ENCODE measurements at regions not wholly inside any gene's neighbourhood (a gene's known extent, or its start where the extent isn't known, plus 50 kb on each side); places are given as distances from the start of the nearest gene placed in this dataset.

DNA sequence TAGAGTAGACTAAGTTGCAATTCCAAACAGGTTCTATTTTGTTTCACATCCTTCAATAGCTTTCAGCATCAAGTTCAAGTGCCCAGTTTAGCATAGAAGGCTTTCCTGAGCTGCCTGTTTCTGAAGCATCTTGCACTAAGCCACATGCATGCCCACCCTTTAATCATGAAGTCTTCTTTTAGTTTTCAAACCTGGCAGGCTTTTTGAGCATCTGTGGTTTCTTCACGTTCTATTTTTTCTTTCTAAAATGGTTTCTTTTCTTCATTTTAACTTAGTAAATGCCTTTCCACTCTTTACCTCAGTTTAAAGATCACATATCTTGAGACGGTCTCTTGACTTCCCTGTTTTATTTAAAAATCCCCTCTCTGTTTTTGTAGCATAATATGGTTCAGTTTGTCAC, 360.1 kb downstream of the MAN2A1 start:
- no peak overlapping the region for H3K27ac ChIP-seq
- H3K4me3 ChIP-seq, result no peak overlapping the region
- DNase-seq (ENCODE audit: extremely low spot score in 2 of 2), result no peak
- intact Hi-C loops (cut with DNase I), result no loop called here
- H3K27me3 ChIP-seq, result no peaks in the 10 kb centered on the region
- TF ChIP-seq, protein P1, sequence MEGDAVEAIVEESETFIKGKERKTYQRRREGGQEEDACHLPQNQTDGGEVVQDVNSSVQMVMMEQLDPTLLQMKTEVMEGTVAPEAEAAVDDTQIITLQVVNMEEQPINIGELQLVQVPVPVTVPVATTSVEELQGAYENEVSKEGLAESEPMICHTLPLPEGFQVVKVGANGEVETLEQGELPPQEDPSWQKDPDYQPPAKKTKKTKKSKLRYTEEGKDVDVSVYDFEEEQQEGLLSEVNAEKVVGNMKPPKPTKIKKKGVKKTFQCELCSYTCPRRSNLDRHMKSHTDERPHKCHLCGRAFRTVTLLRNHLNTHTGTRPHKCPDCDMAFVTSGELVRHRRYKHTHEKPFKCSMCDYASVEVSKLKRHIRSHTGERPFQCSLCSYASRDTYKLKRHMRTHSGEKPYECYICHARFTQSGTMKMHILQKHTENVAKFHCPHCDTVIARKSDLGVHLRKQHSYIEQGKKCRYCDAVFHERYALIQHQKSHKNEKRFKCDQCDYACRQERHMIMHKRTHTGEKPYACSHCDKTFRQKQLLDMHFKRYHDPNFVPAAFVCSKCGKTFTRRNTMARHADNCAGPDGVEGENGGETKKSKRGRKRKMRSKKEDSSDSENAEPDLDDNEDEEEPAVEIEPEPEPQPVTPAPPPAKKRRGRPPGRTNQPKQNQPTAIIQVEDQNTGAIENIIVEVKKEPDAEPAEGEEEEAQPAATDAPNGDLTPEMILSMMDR (IDR thresholded peaks at IDR 0.05), result no peak
- no peak for TF ChIP-seq POLR2AphosphoS5 (IDR thresholded peaks at IDR 0.05; ENCODE audit: insufficient read depth in 1 of 2, low read depth in 1 of 2)
- no peak for TF ChIP-seq POLR2A (IDR thresholded peaks at IDR 0.05)
- H3K4me1 ChIP-seq, result no peaks in the 10 kb centered on the region
- H3K9me3 ChIP-seq, result no peaks in the 10 kb centered on the region
- no peaks in the 10 kb centered on the region for H3K36me3 ChIP-seq

DNA sequence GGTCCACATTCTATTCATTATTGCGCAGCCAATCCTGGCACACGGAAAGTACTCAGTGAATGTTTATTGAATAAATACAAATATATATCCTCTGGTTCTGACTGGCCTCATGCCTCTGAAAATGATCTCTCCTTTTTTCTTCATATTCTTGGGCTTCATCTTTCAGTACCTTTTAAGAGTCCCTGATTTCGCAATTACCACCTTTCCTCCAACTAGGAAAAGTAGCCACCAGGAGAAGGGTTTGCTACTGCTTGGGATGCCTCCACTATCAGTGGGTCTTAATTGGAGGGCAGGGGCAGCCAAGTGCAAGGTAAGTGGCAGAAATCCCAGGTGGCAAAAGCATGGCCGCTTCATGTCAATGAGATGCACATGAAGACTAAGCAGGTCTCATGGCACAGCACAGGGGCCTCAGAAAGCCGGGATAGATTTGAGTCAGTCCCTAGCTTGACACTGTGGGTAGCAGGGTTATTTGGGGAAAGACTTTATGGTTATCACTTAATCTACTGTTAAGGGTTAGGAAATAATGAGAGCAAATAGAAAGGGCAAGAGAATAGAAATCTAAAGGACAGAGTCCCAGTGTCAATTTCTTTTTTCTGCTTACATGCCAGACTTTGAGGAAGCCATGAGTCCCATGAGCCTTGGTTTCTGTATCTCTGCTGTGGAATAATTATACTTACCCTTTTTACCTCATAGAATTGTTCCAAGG, 361.1 kb downstream of the MAN2A1 start:
- intact Hi-C loops (cut with DNase I), result no loop called here
- no peak for DNase-seq (ENCODE audit: extremely low spot score in 2 of 2)
- TF ChIP-seq, protein P1 (IDR thresholded peaks at IDR 0.05), result no peak
- TF ChIP-seq POLR2AphosphoS5 (IDR thresholded peaks at IDR 0.05; ENCODE audit: insufficient read depth in 1 of 2, low read depth in 1 of 2) (no peak), POLR2A (IDR thresholded peaks at IDR 0.05) (no peak)

DNA sequence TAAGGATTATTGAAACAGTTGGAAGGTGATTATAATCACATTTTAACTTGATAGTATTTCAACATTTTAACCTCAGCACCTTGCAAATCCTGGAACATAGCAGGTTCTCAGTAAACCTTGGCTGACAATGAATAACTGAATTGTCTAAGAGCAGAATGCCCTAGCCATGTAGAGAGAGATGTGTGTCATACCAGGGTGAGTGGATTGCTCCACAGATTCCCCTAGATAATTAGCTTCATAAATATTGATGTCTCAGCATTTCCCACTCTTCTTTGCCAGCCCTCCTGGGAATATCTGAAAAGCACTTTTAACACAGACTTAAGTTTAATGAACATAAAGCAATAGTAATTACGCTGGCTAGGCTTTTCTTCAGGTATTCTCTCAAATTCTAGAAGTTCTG, 363.5 kb downstream of the MAN2A1 start:
- Histone ChIP-seq H3K36me3 (no peaks in the 10 kb centered on the region), H3K27me3 (no peaks in the 10 kb centered on the region), H3K27ac (no peak overlapping the region), H3K4me3 (no peak overlapping the region), H3K4me1 (no peaks in the 10 kb centered on the region), H3K9me3 (no peaks in the 10 kb centered on the region)
- TF ChIP-seq, protein P1 (IDR thresholded peaks at IDR 0.05), result no peak
- TF ChIP-seq POLR2AphosphoS5 (IDR thresholded peaks at IDR 0.05; ENCODE audit: insufficient read depth in 1 of 2, low read depth in 1 of 2), result no peak
- TF ChIP-seq POLR2A (IDR thresholded peaks at IDR 0.05), result no peak
- intact Hi-C loops (cut with DNase I), result no loop called here
- no peak for DNase-seq (ENCODE audit: extremely low spot score in 2 of 2)

More for the DNA sequence above, 361.1 kb downstream of the MAN2A1 start:
- no peaks in the 10 kb centered on the region for H3K9me3 ChIP-seq
- H3K27me3 ChIP-seq, result no peaks in the 10 kb centered on the region
- no peaks in the 10 kb centered on the region for H3K36me3 ChIP-seq
- no peak overlapping the region for H3K27ac ChIP-seq
- H3K4me1 ChIP-seq, result no peaks in the 10 kb centered on the region
- H3K4me3 ChIP-seq, result no peak overlapping the region

DNA sequence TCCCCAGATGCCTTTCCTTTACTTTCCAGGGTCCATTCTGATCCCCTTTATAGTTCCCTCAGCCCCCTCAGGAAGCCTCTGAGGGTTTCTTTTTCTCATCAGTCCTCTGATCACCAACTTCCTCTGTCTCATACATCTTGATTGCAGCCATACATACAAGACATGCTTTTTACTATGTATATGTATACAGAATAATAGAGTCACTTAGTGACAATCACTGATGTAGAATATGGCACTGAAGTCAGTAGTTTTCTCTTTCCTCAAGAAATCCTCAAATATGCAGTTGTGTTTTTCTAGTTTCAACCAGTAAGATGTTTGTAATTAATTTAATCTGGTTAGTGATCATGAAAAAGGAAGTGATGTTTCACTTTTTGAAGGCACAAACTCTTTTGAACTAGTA, 364.1 kb downstream of the MAN2A1 start:
- TF ChIP-seq POLR2AphosphoS5 (IDR thresholded peaks at IDR 0.05; ENCODE audit: insufficient read depth in 1 of 2, low read depth in 1 of 2) (no peak), POLR2A (IDR thresholded peaks at IDR 0.05) (no peak)
- TF ChIP-seq, protein P1 (IDR thresholded peaks at IDR 0.05), result no peak
- no peak overlapping the region for H3K27ac ChIP-seq

DNA sequence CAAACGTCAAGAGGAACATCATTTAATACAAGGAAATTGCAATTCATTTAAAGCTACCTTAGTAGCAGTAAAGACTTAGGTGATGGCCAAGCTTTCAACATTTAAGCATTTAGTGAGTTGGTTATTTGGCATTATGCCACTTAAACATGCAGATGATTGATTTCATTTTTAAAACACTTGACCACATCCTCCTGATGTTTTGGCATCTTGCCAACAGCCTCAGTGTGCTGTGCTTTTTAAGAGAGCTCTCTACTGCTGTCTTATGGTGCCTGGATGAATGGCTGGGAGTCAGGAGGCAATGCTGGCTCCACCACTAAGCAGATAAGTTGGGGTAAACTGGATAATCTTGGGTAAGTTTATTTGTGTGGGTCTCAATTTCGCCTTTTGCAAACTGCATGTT, 364.5 kb downstream of the MAN2A1 start:
- intact Hi-C loops (cut with DNase I), result no loop called here
- H3K27ac ChIP-seq, result no peak overlapping the region
- H3K9me3 ChIP-seq, result no peaks in the 10 kb centered on the region
- H3K4me1 ChIP-seq, result no peaks in the 10 kb centered on the region
- no peak overlapping the region for H3K4me3 ChIP-seq
- no peaks in the 10 kb centered on the region for H3K36me3 ChIP-seq
- TF ChIP-seq POLR2AphosphoS5 (IDR thresholded peaks at IDR 0.05; ENCODE audit: insufficient read depth in 1 of 2, low read depth in 1 of 2) (no peak), POLR2A (IDR thresholded peaks at IDR 0.05) (no peak)
- TF ChIP-seq, protein P1 (IDR thresholded peaks at IDR 0.05), result no peak
- H3K27me3 ChIP-seq, result no peaks in the 10 kb centered on the region
- no peak for DNase-seq (ENCODE audit: extremely low spot score in 2 of 2)

More for the DNA sequence above, 364.1 kb downstream of the MAN2A1 start:
- Histone ChIP-seq H3K36me3 (no peaks in the 10 kb centered on the region), H3K4me3 (no peak overlapping the region), H3K9me3 (no peaks in the 10 kb centered on the region), H3K4me1 (no peaks in the 10 kb centered on the region), H3K27me3 (no peaks in the 10 kb centered on the region)
- intact Hi-C loops (cut with DNase I), result no loop called here
- DNase-seq (ENCODE audit: extremely low spot score in 2 of 2), result no peak
